MV-4-11 (cell line): ENCODE measurements at regions not wholly inside any gene's neighbourhood (a gene's known extent, or its start where the extent isn't known, plus 50 kb on each side); places are given as distances from the start of the nearest gene placed in this dataset.

Experiments
- DNase-seq: peaks from one replicate; lab custom pipeline; 2025; lab: John Stamatoyannopoulos, UW

GRCh38 chr13:33953203-33953602 is 135.3 kb downstream of the RFC3 start:
- DNase-seq, result no peak

GRCh38 chr13:33953781-33954180 is 135.8 kb downstream of the RFC3 start:
- DNase-seq, result no peak

GRCh38 chr13:33956346-33956745 is 138.4 kb downstream of the RFC3 start:
- DNase-seq, result no peak

GRCh38 chr13:33957497-33957905 is 139.6 kb downstream of the RFC3 start:
- DNase-seq, result no peak

GRCh38 chr13:33958964-33959363 is 141.0 kb downstream of the RFC3 start:
- DNase-seq, result no peak

GRCh38 chr13:33963134-33963533 is 145.2 kb downstream of the RFC3 start:
- no peak for DNase-seq

GRCh38 chr13:33963895-33964294 is 145.9 kb downstream of the RFC3 start:
- no peak for DNase-seq

- no peak for DNase-seq
Observed at GRCh38 chr13:33968520-33969507, 150.9 kb downstream of the RFC3 start.

- no peak for DNase-seq
Observed at GRCh38 chr13:33970746-33971561, 153.0 kb downstream of the RFC3 start.

GRCh38 chr13:33971562-33971819 is 153.5 kb downstream of the RFC3 start:
- no peak for DNase-seq

GRCh38 chr13:33973194-33973593 is 155.2 kb downstream of the RFC3 start:
- DNase-seq, result no peak

GRCh38 chr13:33976965-33977364 is 159.0 kb downstream of the RFC3 start:
- no peak for DNase-seq

- no peak for DNase-seq
Observed at GRCh38 chr13:33978653-33979052, 160.7 kb downstream of the RFC3 start.

- DNase-seq, result no peak
Observed at GRCh38 chr13:33992881-33993336, 175.0 kb downstream of the RFC3 start.

GRCh38 chr13:33994198-33994597 is 176.2 kb downstream of the RFC3 start:
- DNase-seq, result no peak

GRCh38 chr13:33994826-33995502 is 177.0 kb downstream of the RFC3 start:
- no peak for DNase-seq

- no peak for DNase-seq
Observed at GRCh38 chr13:33996636-33997035, 178.7 kb downstream of the RFC3 start.

GRCh38 chr13:33997574-33997973 is 179.6 kb downstream of the RFC3 start:
- DNase-seq, result no peak

GRCh38 chr13:33999811-34000605 is 182.1 kb downstream of the RFC3 start:
- no peak for DNase-seq

- DNase-seq, result no peak
Observed at GRCh38 chr13:34000955-34001354, 183.0 kb downstream of the RFC3 start.

GRCh38 chr13:34001389-34001788 is 183.4 kb downstream of the RFC3 start:
- DNase-seq, result no peak

GRCh38 chr13:34002141-34002540 is 184.2 kb downstream of the RFC3 start:
- no peak for DNase-seq
